Fibroblast of villous mesenchyme (primary cell): ENCODE measurements at regions not wholly inside any gene's neighbourhood (a gene's known extent, or its start where the extent isn't known, plus 50 kb on each side); places are given as distances from the start of the nearest gene placed in this dataset.
"Not testable (repeated sequence)": the region's sequence is repeated elsewhere in the genome, so short reads cannot be mapped to it uniquely, and the experiment has no call there.

ENCODE experiments used
- DNase-seq: peaks from one replicate; pipeline ENCODE4 v3.0.0-alpha.2; 2010; ENCODE audit warnings: low read depth
- H3K4me3 ChIP-seq: 2 replicates; pipeline ENCODE4 v1.5.1; 2011; ENCODE audit warnings: low read depth, mild to moderate bottlenecking, low read length
- TF ChIP-seq, protein P1 (sequence below): IDR thresholded peaks from 2 replicates; pipeline ENCODE4 v1.5.1; 2012; ENCODE audit warnings: low read depth, mild to moderate bottlenecking, low read length; ENCODE audit not compliant: insufficient read depth

DNA sequence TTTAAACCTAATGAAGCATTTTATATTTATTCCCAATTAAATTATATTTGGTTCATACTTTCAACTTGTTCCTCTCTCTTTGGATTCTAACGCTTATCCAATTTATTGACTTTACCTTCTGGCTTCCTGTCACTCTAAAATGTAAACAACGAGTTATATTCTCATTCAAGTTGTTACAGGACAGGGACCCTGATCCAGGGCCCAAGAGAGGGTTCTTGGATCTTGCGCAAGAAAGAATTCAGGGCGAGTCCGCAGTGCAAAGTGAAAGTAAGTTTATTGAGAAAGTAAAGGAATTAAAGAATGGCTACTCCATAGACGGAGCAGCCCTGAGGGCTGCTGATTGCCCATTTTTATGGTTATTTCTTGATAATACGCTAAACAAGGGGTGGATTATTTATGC is 405.6 kb upstream of the API5 start:
- H3K4me3 ChIP-seq = no peak overlapping the region
- TF ChIP-seq, protein P1, sequence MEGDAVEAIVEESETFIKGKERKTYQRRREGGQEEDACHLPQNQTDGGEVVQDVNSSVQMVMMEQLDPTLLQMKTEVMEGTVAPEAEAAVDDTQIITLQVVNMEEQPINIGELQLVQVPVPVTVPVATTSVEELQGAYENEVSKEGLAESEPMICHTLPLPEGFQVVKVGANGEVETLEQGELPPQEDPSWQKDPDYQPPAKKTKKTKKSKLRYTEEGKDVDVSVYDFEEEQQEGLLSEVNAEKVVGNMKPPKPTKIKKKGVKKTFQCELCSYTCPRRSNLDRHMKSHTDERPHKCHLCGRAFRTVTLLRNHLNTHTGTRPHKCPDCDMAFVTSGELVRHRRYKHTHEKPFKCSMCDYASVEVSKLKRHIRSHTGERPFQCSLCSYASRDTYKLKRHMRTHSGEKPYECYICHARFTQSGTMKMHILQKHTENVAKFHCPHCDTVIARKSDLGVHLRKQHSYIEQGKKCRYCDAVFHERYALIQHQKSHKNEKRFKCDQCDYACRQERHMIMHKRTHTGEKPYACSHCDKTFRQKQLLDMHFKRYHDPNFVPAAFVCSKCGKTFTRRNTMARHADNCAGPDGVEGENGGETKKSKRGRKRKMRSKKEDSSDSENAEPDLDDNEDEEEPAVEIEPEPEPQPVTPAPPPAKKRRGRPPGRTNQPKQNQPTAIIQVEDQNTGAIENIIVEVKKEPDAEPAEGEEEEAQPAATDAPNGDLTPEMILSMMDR = no peak
- no peak for DNase-seq

DNA sequence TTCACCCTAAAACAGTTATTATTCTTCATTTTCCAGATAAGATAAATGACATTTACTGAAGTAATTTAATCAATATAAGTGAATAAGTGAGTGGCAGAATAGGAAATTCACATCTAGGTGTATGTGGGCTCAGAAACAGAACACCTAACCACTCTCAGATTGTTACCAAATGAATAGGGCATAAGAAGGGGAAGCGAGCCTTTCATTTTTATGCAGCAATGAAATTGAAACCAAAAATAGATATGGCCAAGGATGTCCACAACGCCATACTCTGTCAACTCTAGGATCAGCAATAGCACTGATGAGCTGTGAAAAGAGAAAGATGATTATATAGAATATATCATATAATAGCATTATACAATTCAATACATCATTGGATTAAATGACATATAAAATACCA is 398.1 kb upstream of the API5 start:
- TF ChIP-seq, protein P1 = no peak
- no peak for DNase-seq
- H3K4me3 ChIP-seq = no peak overlapping the region

GRCh38 chr11:42923651-42924050 is 388.1 kb upstream of the API5 start:
- no peak for DNase-seq
- no peak overlapping the region for H3K4me3 ChIP-seq
- TF ChIP-seq, protein P1 = no peak

GRCh38 chr11:42925916-42926315 is 385.9 kb upstream of the API5 start:
- no peak for DNase-seq
- TF ChIP-seq, protein P1 = no peak
- no peak overlapping the region for H3K4me3 ChIP-seq

DNA sequence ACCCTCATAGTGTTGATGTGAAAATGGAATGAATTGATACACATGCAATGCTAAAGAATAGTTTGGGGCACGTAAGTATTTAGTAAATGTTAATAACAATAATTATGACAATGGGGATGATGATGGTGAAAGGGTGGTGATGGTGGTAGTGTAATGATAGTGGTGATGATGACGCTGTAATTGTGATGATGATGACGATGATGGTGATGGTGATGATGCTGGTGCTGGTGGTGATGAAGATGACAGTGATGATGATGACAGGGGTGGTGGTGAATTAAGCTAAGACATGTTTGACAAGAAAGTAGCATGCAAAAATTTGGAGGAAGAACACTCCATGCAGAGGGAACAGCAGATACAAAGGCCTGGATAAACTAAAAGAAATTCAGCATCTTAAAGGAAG is 364.4 kb upstream of the API5 start:
- H3K4me3 ChIP-seq = no peak overlapping the region
- TF ChIP-seq, protein P1 = no peak
- DNase-seq = no peak

GRCh38 chr11:42949738-42950376 is 361.9 kb upstream of the API5 start:
- H3K4me3 ChIP-seq, DNase-seq: not testable (repeated sequence)

DNA sequence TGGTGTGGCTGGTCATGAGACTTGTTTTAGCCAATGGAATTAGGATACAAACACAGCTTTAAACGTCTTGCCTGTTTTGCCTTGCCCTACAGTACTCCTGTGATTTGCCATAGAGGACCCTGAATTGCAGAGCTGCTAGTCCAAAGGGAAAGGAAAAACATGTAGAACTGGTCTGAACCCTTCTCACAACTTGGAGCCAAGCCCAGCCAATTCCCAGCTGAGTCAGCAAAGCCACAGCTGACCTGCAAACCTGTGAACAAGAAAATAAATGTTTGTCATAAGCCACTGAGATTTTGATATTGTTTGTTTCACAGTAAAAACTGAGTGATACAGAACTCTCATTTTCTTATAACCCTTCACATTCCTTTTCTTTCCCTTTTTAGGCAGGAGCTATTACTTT is 360.5 kb upstream of the API5 start:
- H3K4me3 ChIP-seq = no peak overlapping the region
- DNase-seq = no peak
- TF ChIP-seq, protein P1 = no peak
